IPS DF 6.9 (cell line): ENCODE measurements at regions not wholly inside any gene's neighbourhood (a gene's known extent, or its start where the extent isn't known, plus 50 kb on each side); places are given as distances from the start of the nearest gene placed in this dataset.

Experiments used
- DNase-seq: peaks from one replicate; pipeline ENCODE4 v3.0.0-alpha.2; 2013; ENCODE audit warnings: low read depth, low spot score
- H3K27ac ChIP-seq: one replicate; pipeline ENCODE4 v1.5.1; 2013; ENCODE audit warnings: low read length, control low read depth
- H3K27me3 ChIP-seq: 2 replicates; pipeline ENCODE4 v1.6.1; 2013; ENCODE audit warnings: mild to moderate bottlenecking, low read length; ENCODE audit not compliant: control insufficient read depth, insufficient read depth
- H3K36me3 ChIP-seq: 2 replicates; pipeline ENCODE4 v1.6.1; 2013; ENCODE audit warnings: low read length; ENCODE audit not compliant: control insufficient read depth, insufficient read depth
- H3K4me1 ChIP-seq: 2 replicates; pipeline ENCODE4 v1.6.1; 2013; ENCODE audit warnings: low read length; ENCODE audit not compliant: control insufficient read depth, insufficient read depth
- H3K4me3 ChIP-seq: 2 replicates; pipeline ENCODE4 v1.5.1; 2013; ENCODE audit warnings: mild to moderate bottlenecking, low read length
- H3K9me3 ChIP-seq: 2 replicates; pipeline ENCODE4 v1.6.1; 2013; ENCODE audit warnings: low read length, inconsistent platforms; ENCODE audit not compliant: control insufficient read depth, insufficient read depth
- WGBS: extraction: QIAGEN DNeasy Blood & Tissue Kit; methylation state at CpG from one replicate; pipeline ENCODE4 v1.1.7; 2013; ENCODE audit warnings: mixed read lengths, missing lambda C conversion rate; ENCODE audit not compliant: insufficient read length, insufficient coverage; 5-methylcytosine and 5-hydroxymethylcytosine counted together

DNA sequence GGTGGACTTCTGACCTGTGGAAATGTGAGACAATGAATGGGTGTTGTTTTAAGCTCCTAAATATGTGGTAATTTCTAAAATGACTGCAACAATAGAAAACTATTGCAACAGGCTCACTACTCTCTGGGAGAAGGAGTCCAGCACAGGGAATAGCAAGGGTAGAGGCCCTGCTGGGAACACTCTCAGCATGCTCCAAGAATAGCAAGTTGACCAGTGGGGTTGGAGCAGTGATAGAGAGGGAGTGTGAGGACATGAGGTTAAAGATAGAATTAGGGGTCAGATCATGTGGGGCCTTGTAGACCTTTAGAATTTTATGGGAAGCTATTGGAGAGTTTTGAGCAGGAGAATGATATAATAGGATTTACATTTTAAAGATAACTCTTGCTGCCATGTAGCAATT, 346.7 kb upstream of the CCDC196 start:
- Histone ChIP-seq H3K4me1 (no peaks in the 10 kb centered on the region), H3K27me3 (no peaks in the 10 kb centered on the region), H3K36me3 (no peaks in the 10 kb centered on the region), H3K4me3 (no peak overlapping the region), H3K27ac (no peak overlapping the region), H3K9me3 (no peaks in the 10 kb centered on the region)
- no peak for DNase-seq

DNA sequence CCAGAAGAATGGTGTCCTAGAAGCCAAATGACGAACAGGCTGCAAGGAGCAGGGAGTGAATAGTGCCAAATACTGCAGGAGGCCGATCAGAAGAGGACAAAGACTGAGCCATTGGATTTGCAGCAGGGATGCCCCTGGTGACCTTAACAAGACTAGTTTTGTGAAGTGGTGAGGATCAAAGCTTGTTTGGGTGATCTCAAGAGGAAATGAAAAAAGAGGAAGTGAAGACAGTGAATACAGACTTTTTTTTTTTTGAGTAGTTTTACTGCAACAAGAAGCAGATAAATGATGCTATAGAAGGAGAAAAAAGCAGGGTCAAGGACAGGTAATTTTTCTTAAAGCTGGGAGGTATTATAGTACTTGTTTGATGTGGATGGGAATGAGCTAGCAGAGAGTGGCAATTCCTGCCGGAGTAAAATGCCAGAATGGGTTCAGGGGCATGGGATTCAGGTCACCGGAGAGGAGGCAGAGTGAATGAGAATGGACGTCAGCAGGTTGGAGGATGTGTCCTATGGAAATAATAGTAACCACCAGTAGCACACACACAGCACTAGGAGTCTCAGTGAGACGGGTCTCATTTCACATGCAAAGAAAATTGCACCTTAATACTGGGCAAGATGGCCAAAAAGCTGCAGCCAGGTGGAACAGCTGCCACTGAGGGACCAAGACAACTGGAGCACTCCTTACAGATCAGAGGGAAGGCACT, 345.8 kb upstream of the CCDC196 start:
- no peaks in the 10 kb centered on the region for H3K4me1 ChIP-seq
- no peaks in the 10 kb centered on the region for H3K27me3 ChIP-seq
- no peak overlapping the region for H3K27ac ChIP-seq
- DNase-seq, result no peak
- WGBS, result no CpG with 5 or more reads among the region's 6 CpGs
- no peak overlapping the region for H3K4me3 ChIP-seq
- no peaks in the 10 kb centered on the region for H3K9me3 ChIP-seq
- no peaks in the 10 kb centered on the region for H3K36me3 ChIP-seq

DNA sequence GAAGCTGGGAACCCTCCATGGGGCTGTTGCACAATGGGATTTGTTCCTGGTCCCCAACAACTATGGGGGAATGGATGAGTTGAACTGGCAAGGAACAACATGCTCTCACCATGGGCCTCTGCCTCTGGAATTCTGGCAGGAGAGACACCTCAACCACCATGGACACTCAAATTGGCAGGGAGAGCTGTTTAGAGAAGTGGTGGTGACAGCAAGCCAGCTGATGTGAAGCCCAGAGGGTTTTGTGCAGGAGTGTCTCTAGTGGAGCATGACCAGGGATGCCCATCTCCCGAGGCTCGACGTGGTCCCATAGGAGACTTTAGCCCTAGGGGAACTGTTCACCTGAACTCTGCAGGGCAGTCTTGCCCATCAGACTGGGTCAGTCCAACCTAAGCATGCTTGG, 345.2 kb upstream of the CCDC196 start:
- no CpG with 5 or more reads among the region's 3 CpGs for WGBS
- no peak overlapping the region for H3K27ac ChIP-seq
- H3K9me3 ChIP-seq, result no peaks in the 10 kb centered on the region
- no peak overlapping the region for H3K4me3 ChIP-seq
- no peaks in the 10 kb centered on the region for H3K4me1 ChIP-seq
- no peak for DNase-seq
- H3K27me3 ChIP-seq, result no peaks in the 10 kb centered on the region
- no peaks in the 10 kb centered on the region for H3K36me3 ChIP-seq

DNA sequence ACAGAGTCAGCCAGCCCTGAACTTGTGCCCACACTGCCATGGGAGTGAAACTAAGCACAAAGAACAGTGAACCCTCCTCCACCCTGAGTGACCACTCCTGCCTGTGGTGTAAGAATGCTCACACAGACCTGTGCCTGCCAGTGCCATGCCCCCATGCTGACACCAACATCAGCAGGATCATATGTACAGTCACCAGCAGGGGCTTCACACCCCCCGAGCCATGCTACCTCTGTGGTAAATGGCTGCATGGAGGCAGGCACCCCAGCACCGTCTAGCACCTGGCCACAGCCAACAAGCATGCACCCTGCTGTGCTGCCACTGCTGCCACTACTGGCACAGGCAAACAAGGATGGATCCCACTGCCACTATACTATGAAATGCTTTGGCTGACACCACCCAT, 344.4 kb upstream of the CCDC196 start:
- no peaks in the 10 kb centered on the region for H3K36me3 ChIP-seq
- no peaks in the 10 kb centered on the region for H3K4me1 ChIP-seq
- no peak overlapping the region for H3K4me3 ChIP-seq
- no peaks in the 10 kb centered on the region for H3K27me3 ChIP-seq
- no CpG with 5 or more reads among the region's 2 CpGs for WGBS
- H3K27ac ChIP-seq, result no peak overlapping the region
- no peak for DNase-seq
- no peaks in the 10 kb centered on the region for H3K9me3 ChIP-seq

DNA sequence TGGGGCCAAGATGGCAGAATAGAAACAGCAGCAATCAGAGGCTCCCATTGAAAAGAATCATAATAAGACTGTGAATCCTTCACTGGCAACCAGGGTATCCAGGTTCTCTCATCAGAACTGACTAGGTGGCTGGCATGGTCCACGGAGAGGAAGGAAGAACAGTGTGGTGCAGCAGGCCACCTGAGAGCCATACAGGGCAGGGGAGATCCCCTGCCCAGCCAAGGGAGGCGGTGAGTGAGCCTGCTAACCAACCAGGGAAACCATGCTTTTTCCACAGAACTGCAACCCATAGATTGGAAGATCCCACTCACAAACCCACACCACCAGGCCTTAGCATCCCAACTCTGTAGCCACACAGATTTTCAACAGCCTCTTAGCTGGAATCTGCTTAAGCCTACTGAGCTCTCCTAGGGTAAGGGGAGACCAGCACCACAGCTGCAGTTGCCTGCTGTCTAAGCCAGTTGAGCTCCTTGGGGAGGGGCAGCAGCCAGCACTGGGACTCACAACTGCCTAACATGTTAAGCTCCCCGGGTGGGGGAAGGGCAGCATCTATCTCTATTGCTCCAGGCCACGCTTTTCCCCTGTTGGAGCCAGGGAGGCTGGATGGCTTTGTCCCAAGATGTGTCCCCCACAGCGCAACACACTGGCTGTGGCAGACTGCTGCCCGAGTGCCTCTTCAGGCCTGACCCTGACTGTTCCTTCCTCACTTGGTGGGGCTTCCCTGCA, 342.6 kb upstream of the CCDC196 start:
- no peak overlapping the region for H3K27ac ChIP-seq
- H3K36me3 ChIP-seq, result no peaks in the 10 kb centered on the region
- H3K27me3 ChIP-seq, result no peaks in the 10 kb centered on the region
- WGBS, result no CpG with 5 or more reads among the region's 6 CpGs
- H3K4me3 ChIP-seq, result no peak overlapping the region
- H3K9me3 ChIP-seq, result no peaks in the 10 kb centered on the region
- H3K4me1 ChIP-seq, result no peaks in the 10 kb centered on the region
- no peak for DNase-seq

DNA sequence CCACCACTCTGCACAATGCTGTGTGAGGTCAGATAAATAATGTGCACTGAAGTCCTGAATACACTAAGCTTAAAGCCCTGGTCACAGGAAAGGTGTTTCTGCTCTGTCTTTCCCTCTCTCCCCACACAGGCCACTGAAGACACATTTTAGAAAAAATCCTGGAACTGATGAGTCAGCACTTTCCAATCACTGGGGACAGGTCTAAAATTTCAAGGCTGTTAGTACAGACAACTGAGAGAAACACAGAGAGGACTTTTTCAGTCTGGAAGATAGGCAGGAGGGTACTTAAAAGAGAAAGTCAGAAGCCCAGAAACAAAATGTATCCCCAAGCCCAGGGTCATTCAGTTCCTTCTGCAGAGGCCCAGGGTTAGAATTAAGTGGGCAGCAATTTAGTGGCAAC, 333.9 kb upstream of the CCDC196 start:
- DNase-seq, result no peak
- Histone ChIP-seq H3K9me3 (no peaks in the 10 kb centered on the region), H3K4me3 (no peak overlapping the region), H3K36me3 (no peaks in the 10 kb centered on the region), H3K27ac (no peak overlapping the region), H3K27me3 (no peaks in the 10 kb centered on the region), H3K4me1 (no peaks in the 10 kb centered on the region)

DNA sequence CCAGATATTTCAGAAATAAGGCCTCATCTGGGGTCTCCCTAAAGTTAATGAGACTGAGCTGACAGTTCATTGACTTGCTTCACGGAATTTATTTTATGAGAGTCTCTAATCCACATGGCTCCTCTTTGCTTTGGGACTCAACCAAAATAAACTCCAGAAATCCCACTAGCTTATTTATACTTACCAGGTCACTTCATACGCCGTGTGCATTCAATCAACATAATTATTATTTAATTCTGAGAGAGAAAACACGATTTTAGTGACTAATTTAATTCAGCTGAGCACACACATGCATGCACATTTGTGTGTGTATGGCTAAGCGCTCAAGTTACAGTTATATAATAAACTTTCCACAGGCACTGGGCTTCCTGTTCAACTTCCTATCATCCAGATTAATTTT, 333.4 kb upstream of the CCDC196 start:
- no peaks in the 10 kb centered on the region for H3K9me3 ChIP-seq
- no peaks in the 10 kb centered on the region for H3K27me3 ChIP-seq
- H3K4me1 ChIP-seq, result no peaks in the 10 kb centered on the region
- no peaks in the 10 kb centered on the region for H3K36me3 ChIP-seq
- DNase-seq, result no peak
- WGBS, result no CpG with 5 or more reads among the region's 5 CpGs
- H3K27ac ChIP-seq, result no peak overlapping the region
- H3K4me3 ChIP-seq, result no peak overlapping the region

DNA sequence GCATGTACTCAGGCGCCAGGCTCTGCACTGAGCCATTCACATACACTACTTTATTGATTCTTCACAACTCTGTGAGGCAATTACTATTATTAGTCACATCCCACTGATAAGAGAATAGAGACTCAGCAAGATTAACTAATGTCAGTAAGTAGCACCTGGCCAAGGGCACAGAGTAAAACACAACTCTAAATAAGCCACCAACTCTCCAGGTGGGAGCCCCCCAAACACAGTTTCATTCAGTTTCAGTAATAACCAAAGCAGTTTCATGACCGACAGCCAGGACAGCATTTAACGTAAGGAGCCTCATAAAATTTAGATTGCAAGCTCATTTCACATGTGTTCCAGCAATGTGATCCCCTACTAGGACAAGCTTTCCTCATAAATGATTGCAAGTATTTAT, 323.1 kb upstream of the CCDC196 start:
- no CpG with 5 or more reads among the region's 3 CpGs for WGBS
- no peak for DNase-seq
- Histone ChIP-seq H3K4me1 (no peaks in the 10 kb centered on the region), H3K27me3 (no peaks in the 10 kb centered on the region), H3K9me3 (no peaks in the 10 kb centered on the region), H3K27ac (no peak overlapping the region), H3K36me3 (no peaks in the 10 kb centered on the region), H3K4me3 (no peak overlapping the region)

DNA sequence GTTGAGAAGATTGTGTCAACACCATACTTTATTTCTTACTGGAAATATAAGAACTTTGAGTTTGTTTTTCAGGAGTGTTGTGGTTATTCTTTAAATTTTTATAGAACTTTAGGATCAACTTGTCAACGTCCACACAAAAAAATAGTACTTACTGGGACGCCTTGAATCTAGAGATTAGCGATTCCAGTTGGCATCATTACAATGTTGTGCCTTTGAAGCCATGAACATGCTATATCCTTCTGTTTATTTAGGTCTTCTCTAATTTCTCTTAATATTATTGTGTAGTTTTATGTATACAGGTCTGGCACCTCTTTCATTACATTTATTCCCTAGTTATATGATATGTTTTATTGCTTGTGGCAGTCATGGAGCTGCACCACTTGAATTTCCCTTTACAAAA, 320.8 kb upstream of the CCDC196 start:
- no peak overlapping the region for H3K4me3 ChIP-seq
- no peak for DNase-seq
- H3K27me3 ChIP-seq, result no peaks in the 10 kb centered on the region; the same call in 1 of the 2 replicates
- H3K27ac ChIP-seq, result no peak overlapping the region
- H3K9me3 ChIP-seq, result no peaks in the 10 kb centered on the region
- WGBS, result no CpG with 5 or more reads among the region's 3 CpGs
- H3K36me3 ChIP-seq, result no peaks in the 10 kb centered on the region
- no peaks in the 10 kb centered on the region for H3K4me1 ChIP-seq

DNA sequence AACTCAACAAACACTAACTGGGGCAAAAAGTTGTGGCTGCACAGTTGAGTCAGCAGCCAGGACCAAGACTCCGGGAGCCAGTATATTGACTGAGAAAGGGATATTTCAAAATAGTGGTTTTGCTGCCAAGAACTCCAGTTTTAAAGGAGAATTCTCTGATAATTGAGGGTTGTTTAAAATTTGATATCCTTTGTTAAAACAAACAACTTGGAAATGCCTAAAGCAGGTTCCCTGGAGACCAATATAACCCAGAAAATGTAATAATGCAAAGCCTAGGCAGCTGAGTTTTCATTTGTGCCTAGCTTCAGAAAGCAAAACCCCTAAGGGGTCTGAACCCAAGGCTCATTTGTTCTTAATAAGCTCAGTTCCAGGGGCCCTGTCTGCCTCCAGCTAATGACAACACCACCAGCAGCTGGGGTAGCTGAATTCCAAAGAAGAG, 311.7 kb upstream of the CCDC196 start:
- no peak overlapping the region for H3K27ac ChIP-seq
- no peaks in the 10 kb centered on the region for H3K36me3 ChIP-seq
- no peak for DNase-seq
- H3K4me1 ChIP-seq, result no peaks in the 10 kb centered on the region
- no peaks in the 10 kb centered on the region for H3K9me3 ChIP-seq
- no peak overlapping the region for H3K4me3 ChIP-seq
- H3K27me3 ChIP-seq, result no peaks in the 10 kb centered on the region; the same call in 1 of the 2 replicates
- no CpG with 5 or more reads among the region's 1 CpG for WGBS

DNA sequence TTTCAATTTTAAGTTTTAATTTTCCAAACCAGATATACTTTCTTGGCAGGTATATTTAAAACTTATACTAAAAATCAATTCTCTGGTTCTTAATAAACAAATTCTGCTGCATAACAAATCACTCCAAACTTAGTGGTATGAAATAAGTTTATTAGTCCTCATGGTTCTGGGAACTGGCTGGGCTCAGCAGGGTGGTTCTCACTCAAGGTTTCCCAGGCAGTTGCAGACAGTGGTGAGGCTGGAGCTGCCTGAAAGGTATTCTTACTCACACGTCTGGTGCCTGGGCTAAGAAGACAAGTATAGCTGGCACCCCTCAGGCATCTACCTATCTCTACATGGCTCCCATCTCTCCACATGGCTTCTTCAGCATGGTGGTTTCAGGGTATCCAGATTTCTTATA, 308.2 kb upstream of the CCDC196 start:
- H3K4me3 ChIP-seq, result no peak overlapping the region
- no peaks in the 10 kb centered on the region for H3K36me3 ChIP-seq
- no peaks in the 10 kb centered on the region for H3K9me3 ChIP-seq
- H3K4me1 ChIP-seq, result no peaks in the 10 kb centered on the region
- H3K27ac ChIP-seq, result no peak overlapping the region
- DNase-seq, result no peak
- H3K27me3 ChIP-seq, result no peaks in the 10 kb centered on the region
- WGBS, result no CpG with 5 or more reads among the region's 1 CpG
